ENCODE measurements at regions not wholly inside any gene's neighbourhood (a gene's known extent, or its start where the extent isn't known, plus 50 kb on each side); places are given as distances from the start of the nearest gene placed in this dataset.

DNA sequence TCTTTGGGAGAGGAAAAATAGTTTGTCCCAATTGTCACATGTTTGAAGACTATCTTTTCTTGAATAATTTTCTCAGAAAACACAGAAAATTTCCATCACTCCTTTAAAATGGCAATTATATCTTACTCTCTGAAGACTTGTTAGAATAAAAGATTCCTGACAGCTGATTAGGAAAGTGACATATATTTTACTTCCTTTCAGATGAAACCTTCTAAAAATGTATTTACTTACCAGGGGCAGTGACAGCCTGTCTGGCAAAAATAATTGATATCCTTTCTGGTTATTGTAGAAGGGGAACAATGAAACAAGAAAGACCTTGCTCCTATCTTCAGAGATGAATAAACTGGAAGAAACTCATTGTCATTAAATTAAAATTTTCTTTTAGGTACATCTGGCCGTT, 483.3 kb upstream of the GOLIM4 start:
- Histone ChIP-seq H3K4me2 (no peak overlapping the region), H4K20me1 (ENCODE audit: insufficient read depth) (no peaks in the 10 kb centered on the region), H3K27ac (no peak overlapping the region), H3K9me2 (ENCODE audit: insufficient read depth) (no peaks in the 10 kb centered on the region; the same call in 1 of the 2 replicates), H2AFZ (no peak overlapping the region), H3K4me3 (no peak overlapping the region), H3K9me3 (ENCODE audit: insufficient read depth, low read depth) (no peaks in the 10 kb centered on the region), H3F3A (ENCODE audit: insufficient read depth, low read depth) (peaks cover 4% of the 10 kb centered on the region; the same call in 1 of the 2 replicates), H3K27me3 (ENCODE audit: insufficient read depth, low read depth) (no peaks in the 10 kb centered on the region), H3K4me1 (replicated peaks; ENCODE audit: insufficient read depth) (no peaks in the 10 kb centered on the region), H3K79me2 (ENCODE audit: low read depth) (no peaks in the 10 kb centered on the region), H3K36me3 (ENCODE audit: low read depth) (no peaks in the 10 kb centered on the region)
- no peak for DNase-seq
- intact Hi-C loops (cut with micrococcal nuclease; ENCODE audit: unreplicated experiment) = no loop called here
- BruUV-seq (replicated peaks) = no TSS peak
- TF ChIP-seq, protein P1, sequence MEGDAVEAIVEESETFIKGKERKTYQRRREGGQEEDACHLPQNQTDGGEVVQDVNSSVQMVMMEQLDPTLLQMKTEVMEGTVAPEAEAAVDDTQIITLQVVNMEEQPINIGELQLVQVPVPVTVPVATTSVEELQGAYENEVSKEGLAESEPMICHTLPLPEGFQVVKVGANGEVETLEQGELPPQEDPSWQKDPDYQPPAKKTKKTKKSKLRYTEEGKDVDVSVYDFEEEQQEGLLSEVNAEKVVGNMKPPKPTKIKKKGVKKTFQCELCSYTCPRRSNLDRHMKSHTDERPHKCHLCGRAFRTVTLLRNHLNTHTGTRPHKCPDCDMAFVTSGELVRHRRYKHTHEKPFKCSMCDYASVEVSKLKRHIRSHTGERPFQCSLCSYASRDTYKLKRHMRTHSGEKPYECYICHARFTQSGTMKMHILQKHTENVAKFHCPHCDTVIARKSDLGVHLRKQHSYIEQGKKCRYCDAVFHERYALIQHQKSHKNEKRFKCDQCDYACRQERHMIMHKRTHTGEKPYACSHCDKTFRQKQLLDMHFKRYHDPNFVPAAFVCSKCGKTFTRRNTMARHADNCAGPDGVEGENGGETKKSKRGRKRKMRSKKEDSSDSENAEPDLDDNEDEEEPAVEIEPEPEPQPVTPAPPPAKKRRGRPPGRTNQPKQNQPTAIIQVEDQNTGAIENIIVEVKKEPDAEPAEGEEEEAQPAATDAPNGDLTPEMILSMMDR (conservative IDR thresholded peaks at IDR 0.05) = no peak
- no peak for TF ChIP-seq EZH2 (IDR thresholded peaks at IDR 0.05; ENCODE audit: low read depth)
- CTCF ChIA-PET = no interaction called here
- POLR2A ChIA-PET (ENCODE audit: unreplicated experiment) = interaction anchor here (0.7 kb wide), 1 partner anchor 305 kb away, joined by 35 read pairs; no protein-coding TSS in a partner anchor

DNA sequence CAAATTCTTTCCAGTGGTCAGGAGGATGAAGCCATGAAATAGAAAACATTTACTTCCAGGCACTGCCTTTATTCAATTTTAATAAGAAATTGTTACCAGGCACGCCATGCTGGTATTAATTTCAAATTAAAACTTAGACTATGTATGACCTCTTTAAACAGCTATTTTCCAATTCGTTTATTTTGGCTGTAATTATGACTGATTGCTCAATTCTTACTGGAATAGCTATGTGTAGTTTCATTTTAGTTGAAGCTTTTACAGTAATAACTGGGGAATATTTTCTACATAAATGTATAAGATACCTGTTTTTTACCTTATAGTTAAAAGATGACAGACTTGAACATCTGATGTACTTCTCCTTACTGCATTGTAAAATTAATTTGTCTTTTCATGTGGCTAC, 480.0 kb upstream of the GOLIM4 start:
- H3K27ac ChIP-seq = no peak overlapping the region
- H3K9me3 ChIP-seq (ENCODE audit: insufficient read depth, low read depth) = no peaks in the 10 kb centered on the region
- H3K27me3 ChIP-seq (ENCODE audit: insufficient read depth, low read depth) = no peaks in the 10 kb centered on the region
- no peaks in the 10 kb centered on the region for H3K36me3 ChIP-seq (ENCODE audit: low read depth)
- no peak for TF ChIP-seq EZH2 (IDR thresholded peaks at IDR 0.05; ENCODE audit: low read depth)
- TF ChIP-seq, protein P1 (conservative IDR thresholded peaks at IDR 0.05) = no peak
- no peak overlapping the region for H3K4me2 ChIP-seq
- no peaks in the 10 kb centered on the region for H3K79me2 ChIP-seq (ENCODE audit: low read depth)
- H2AFZ ChIP-seq = 0 out of 2 replicates have a peak overlapping the region, but pooled peaks have one; percentile 61
- POLR2A ChIA-PET (ENCODE audit: unreplicated experiment) = no interaction called here
- intact Hi-C loops (cut with micrococcal nuclease; ENCODE audit: unreplicated experiment) = no loop called here
- BruUV-seq (replicated peaks) = no TSS peak
- no peak overlapping the region for H3K4me3 ChIP-seq
- DNase-seq = no peak
- H3K4me1 ChIP-seq (replicated peaks; ENCODE audit: insufficient read depth) = no peaks in the 10 kb centered on the region
- H3K9me2 ChIP-seq (ENCODE audit: insufficient read depth) = no peaks in the 10 kb centered on the region; the same call in 1 of the 2 replicates
- peaks cover 4% of the 10 kb centered on the region; the same call in 1 of the 2 replicates for H3F3A ChIP-seq (ENCODE audit: insufficient read depth, low read depth)
- no peaks in the 10 kb centered on the region for H4K20me1 ChIP-seq (ENCODE audit: insufficient read depth)
- CTCF ChIA-PET = no interaction called here

DNA sequence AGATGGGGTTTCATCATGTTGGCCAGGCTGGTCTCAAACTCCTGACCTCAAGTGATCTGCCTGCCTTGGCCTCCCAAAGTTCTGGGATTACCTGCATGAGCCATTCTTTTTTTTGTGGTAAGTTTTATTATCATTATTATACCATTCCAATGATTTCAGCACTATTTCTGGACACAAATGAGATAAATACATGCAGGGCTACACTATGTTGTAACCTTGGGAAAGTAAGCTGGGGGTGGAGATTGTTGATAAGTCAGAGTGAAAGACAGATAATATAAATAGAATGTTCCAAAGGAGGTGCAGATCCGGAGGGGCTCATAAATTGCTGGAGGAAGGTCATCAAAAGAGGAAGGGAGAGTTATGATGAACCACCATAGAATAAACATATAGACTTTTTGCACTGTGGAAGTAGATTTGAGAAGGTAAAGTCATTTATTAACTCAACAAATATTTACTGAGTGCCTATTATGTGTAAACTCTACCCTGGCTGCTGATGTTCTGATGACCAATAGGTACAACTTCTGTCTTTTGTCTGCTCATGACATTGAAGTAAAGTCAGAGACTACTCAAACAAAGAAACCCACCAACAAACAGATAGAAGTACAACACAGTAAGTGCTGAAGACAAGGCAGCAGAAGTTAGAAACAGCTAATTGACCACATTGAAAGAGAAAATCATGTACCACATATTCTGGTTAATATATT, 478.9 kb upstream of the GOLIM4 start:
- H3K4me1 ChIP-seq (replicated peaks; ENCODE audit: insufficient read depth) = no peaks in the 10 kb centered on the region
- H3K9me2 ChIP-seq (ENCODE audit: insufficient read depth) = no peaks in the 10 kb centered on the region
- ChIA-PET CTCF (no interaction called here), POLR2A (ENCODE audit: unreplicated experiment) (no interaction called here)
- no peaks in the 10 kb centered on the region for H3K79me2 ChIP-seq (ENCODE audit: low read depth)
- H4K20me1 ChIP-seq (ENCODE audit: insufficient read depth) = no peaks in the 10 kb centered on the region
- H3K27ac ChIP-seq = no peak overlapping the region
- TF ChIP-seq EZH2 (IDR thresholded peaks at IDR 0.05; ENCODE audit: low read depth) = no peak
- TF ChIP-seq, protein P1 (conservative IDR thresholded peaks at IDR 0.05) = no peak
- H2AFZ ChIP-seq = no peak overlapping the region
- peaks cover 4% of the 10 kb centered on the region; the same call in 1 of the 2 replicates for H3F3A ChIP-seq (ENCODE audit: insufficient read depth, low read depth)
- no peak for DNase-seq
- H3K36me3 ChIP-seq (ENCODE audit: low read depth) = no peaks in the 10 kb centered on the region
- no peaks in the 10 kb centered on the region; the same call in 1 of the 2 replicates for H3K9me3 ChIP-seq (ENCODE audit: insufficient read depth, low read depth)
- no TSS peak for BruUV-seq (replicated peaks)
- no peak overlapping the region for H3K4me3 ChIP-seq
- intact Hi-C loops (cut with micrococcal nuclease; ENCODE audit: unreplicated experiment) = no loop called here
- no peaks in the 10 kb centered on the region for H3K27me3 ChIP-seq (ENCODE audit: insufficient read depth, low read depth)
- H3K4me2 ChIP-seq = no peak overlapping the region

Measured in PC-9 (cell line).